Ascending aorta (tissue), 2 donors: ENCODE measurements at regions not wholly inside any gene's neighbourhood (a gene's known extent, or its start where the extent isn't known, plus 50 kb on each side); places are given as distances from the start of the nearest gene placed in this dataset.

ENCODE experiments used
- DNase-seq, 2 donors: peaks; one replicate each; pipeline ENCODE4 v3.0.0-alpha.2; 2019; ENCODE audit warnings: low spot score in 2 of 2
- H3K27ac ChIP-seq, 2 donors: fragments of 200-600 bp; sonication (generic); one replicate each; pipeline ENCODE4 v1.5.1; 2016 to 2017; ENCODE audit warnings: mild to moderate bottlenecking in 1 of 2
- H3K27me3 ChIP-seq: fragments of 200-600 bp; sonication (generic); one replicate; pipeline ENCODE4 v1.5.1; 2017
- H3K36me3 ChIP-seq, 2 donors: fragments of 200-600 bp; sonication (generic); one replicate each; pipeline ENCODE4 v1.5.1; 2016
- H3K4me1 ChIP-seq, 2 donors: fragments of 200-600 bp; sonication (generic); one replicate each; pipeline ENCODE4 v1.5.1; 2016 to 2017; ENCODE audit warnings: mild to moderate bottlenecking in 1 of 2
- H3K4me3 ChIP-seq, 2 donors: fragments of 200-600 bp; sonication (generic); one replicate each; pipeline ENCODE4 v1.5.1; 2016 to 2017; ENCODE audit warnings: mild to moderate bottlenecking in 1 of 2
- H3K9me3 ChIP-seq, 2 donors: fragments of 200-600 bp; sonication (generic); one replicate each; pipeline ENCODE4 v1.5.1; 2016
- CTCF ChIP-seq, 3 experiments: fragments of 200-600 bp in 2 of 3; fragments of 450-650 bp in 1 of 3; sonication (generic) in 2 of 3; IDR thresholded peaks; one replicate each; pipeline ENCODE4 v1.5.1; 2016 to 2019; ENCODE audit warnings: antibody characterized with exemption in 3 of 3, mild to moderate bottlenecking in 1 of 3, moderate library complexity in 1 of 3
- intact Hi-C: fragments of 100-400 bp; cut with DNase I; formaldehyde crosslinking; loops from one replicate; pipeline ENCODE4 v1.15.1; 2023

GRCh38 chr2:45093181-45093580 lies 83.9 kb upstream of the SIX2 start:
- no peak overlapping the region for H3K4me3 ChIP-seq
- no peaks in the 10 kb centered on the region for H3K36me3 ChIP-seq
- no peak overlapping the region for H3K27ac ChIP-seq
- DNase-seq, result no peak
- H3K4me1 ChIP-seq, result no peaks in the 10 kb centered on the region
- H3K27me3 ChIP-seq, result no peaks in the 10 kb centered on the region
- no peaks in the 10 kb centered on the region for H3K9me3 ChIP-seq
- TF ChIP-seq CTCF (IDR thresholded peaks at IDR 0.05), result no peak
- intact Hi-C loops, result no loop called here

- intact Hi-C loops, result no loop called here
- no peak for DNase-seq
- Histone ChIP-seq H3K27me3 (no peaks in the 10 kb centered on the region), H3K27ac (no peak overlapping the region), H3K9me3 (no peaks in the 10 kb centered on the region), H3K4me1 (no peaks in the 10 kb centered on the region), H3K4me3 (no peak overlapping the region), H3K36me3 (no peaks in the 10 kb centered on the region)
- no peak for TF ChIP-seq CTCF (IDR thresholded peaks at IDR 0.05)
These were observed 80.5 kb upstream of the SIX2 start for GRCh38 chr2:45089554-45090261.

GRCh38 chr2:45085487-45085886 lies 76.2 kb upstream of the SIX2 start:
- intact Hi-C loops, result no loop called here
- no peaks in the 10 kb centered on the region for H3K9me3 ChIP-seq
- no peaks in the 10 kb centered on the region for H3K27me3 ChIP-seq
- no peaks in the 10 kb centered on the region for H3K36me3 ChIP-seq
- H3K4me1 ChIP-seq, result no peaks in the 10 kb centered on the region
- TF ChIP-seq CTCF (IDR thresholded peaks at IDR 0.05), result no peak
- DNase-seq, result no peak
- H3K27ac ChIP-seq, result no peak overlapping the region
- no peak overlapping the region for H3K4me3 ChIP-seq

- intact Hi-C loops, result no loop called here
- Histone ChIP-seq H3K27ac (no peak overlapping the region), H3K27me3 (no peaks in the 10 kb centered on the region), H3K4me1 (no peaks in the 10 kb centered on the region), H3K9me3 (no peaks in the 10 kb centered on the region), H3K36me3 (no peaks in the 10 kb centered on the region), H3K4me3 (no peak overlapping the region)
- TF ChIP-seq CTCF (IDR thresholded peaks at IDR 0.05), result no peak
- DNase-seq, result no peak
These were observed 75.2 kb upstream of the SIX2 start for GRCh38 chr2:45084361-45085020.

- H3K4me1 ChIP-seq, result no peaks in the 10 kb centered on the region
- no peak overlapping the region for H3K4me3 ChIP-seq
- TF ChIP-seq CTCF (IDR thresholded peaks at IDR 0.05), result no peak
- no peaks in the 10 kb centered on the region for H3K27me3 ChIP-seq
- no peak overlapping the region for H3K27ac ChIP-seq
- H3K9me3 ChIP-seq, result no peaks in the 10 kb centered on the region
- intact Hi-C loops, result no loop called here
- DNase-seq, result no peak
- no peaks in the 10 kb centered on the region for H3K36me3 ChIP-seq
These were observed 73.9 kb upstream of the SIX2 start for GRCh38 chr2:45083175-45083574.
